Liver (tissue), 3 donors: ENCODE measurements at regions not wholly inside any gene's neighbourhood (a gene's known extent, or its start where the extent isn't known, plus 50 kb on each side); places are given as distances from the start of the nearest gene placed in this dataset.

Source experiments
- CTCF ChIP-seq: fragments of 150-350 bp; IDR thresholded peaks from 2 replicates; pipeline ENCODE4 v1.5.1; 2017; ENCODE audit warnings: improper control_type of control experiment, low read depth, low read length; ENCODE audit not compliant: missing input control
- EGR1 ChIP-seq, 2 donors: IDR thresholded peaks; 2 replicates each; pipeline ENCODE4 v1.6.1; 2016 to 2018; ENCODE audit warnings: antibody characterized with exemption in 2 of 2, low read depth in 2 of 2
- GABPA ChIP-seq, 2 donors: IDR thresholded peaks in 1 of 2; conservative IDR thresholded peaks in 1 of 2; 2 replicates each; pipeline ENCODE4 v1.6.1; 2016; ENCODE audit warnings: antibody characterized with exemption in 2 of 2, mild to moderate bottlenecking in 1 of 2, moderate library complexity in 1 of 2
- JUND ChIP-seq, 2 donors: IDR thresholded peaks; 2 replicates each; pipeline ENCODE4 v1.6.1; 2016; ENCODE audit warnings: antibody characterized with exemption in 2 of 2
- NR2F2 ChIP-seq: IDR thresholded peaks from 2 replicates; pipeline ENCODE4 v1.6.1; 2016; ENCODE audit warnings: antibody characterized with exemption
- RAD21 ChIP-seq, 2 donors: IDR thresholded peaks; 2 replicates each; pipeline ENCODE4 v1.6.1; 2016; ENCODE audit warnings: antibody characterized with exemption in 2 of 2, mild to moderate bottlenecking in 2 of 2
- REST ChIP-seq: IDR thresholded peaks from 2 replicates; pipeline ENCODE4 v1.6.1; 2016; ENCODE audit warnings: antibody characterized with exemption, mild to moderate bottlenecking
- TAF1 ChIP-seq: conservative IDR thresholded peaks from 2 replicates; pipeline ENCODE4 v1.6.1; 2016; ENCODE audit warnings: antibody characterized with exemption, mild to moderate bottlenecking
- YY1 ChIP-seq: IDR thresholded peaks from 2 replicates; pipeline ENCODE4 v1.6.1; 2016; ENCODE audit warnings: antibody characterized with exemption, mild to moderate bottlenecking
- TF ChIP-seq, protein P1 (sequence below): IDR thresholded peaks from 2 replicates; pipeline ENCODE4 v1.6.1; 2016; ENCODE audit warnings: antibody characterized with exemption
- TF ChIP-seq, protein P2 (sequence below): IDR thresholded peaks from 2 replicates; pipeline ENCODE4 v1.6.1; 2016; ENCODE audit warnings: antibody characterized with exemption
- donor health status: healthy.
- donor health status: healthy.

- TF ChIP-seq JUND (IDR thresholded peaks at IDR 0.05), result no peak
- TF ChIP-seq GABPA (IDR thresholded peaks at IDR 0.05 in 1 of 2, conservative IDR thresholded peaks at IDR 0.05 in 1 of 2), result no peak
- TF ChIP-seq RAD21 (IDR thresholded peaks at IDR 0.05), result no peak
- TF ChIP-seq, protein P1, sequence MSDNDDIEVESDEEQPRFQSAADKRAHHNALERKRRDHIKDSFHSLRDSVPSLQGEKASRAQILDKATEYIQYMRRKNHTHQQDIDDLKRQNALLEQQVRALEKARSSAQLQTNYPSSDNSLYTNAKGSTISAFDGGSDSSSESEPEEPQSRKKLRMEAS, result no peak
- TF ChIP-seq CTCF, result no peak
- TF ChIP-seq REST, result no peak
- no peak for TF ChIP-seq NR2F2
- TF ChIP-seq TAF1, result no peak
- no peak for TF ChIP-seq EGR1 (IDR thresholded peaks at IDR 0.05; ENCODE audit: low read depth in 2 of 2)
- TF ChIP-seq, protein P2, sequence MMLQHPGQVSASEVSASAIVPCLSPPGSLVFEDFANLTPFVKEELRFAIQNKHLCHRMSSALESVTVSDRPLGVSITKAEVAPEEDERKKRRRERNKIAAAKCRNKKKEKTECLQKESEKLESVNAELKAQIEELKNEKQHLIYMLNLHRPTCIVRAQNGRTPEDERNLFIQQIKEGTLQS, result no peak
- TF ChIP-seq YY1, result no peak
Observed at GRCh38 chr1:17955302-17956285, 152.0 kb upstream of the IGSF21 start.
